Natural killer cell (primary cell): ENCODE measurements at regions not wholly inside any gene's neighbourhood (a gene's known extent, or its start where the extent isn't known, plus 50 kb on each side); places are given as distances from the start of the nearest gene placed in this dataset.

Experiments used
- ATAC-seq, 3 donors: fragments of 150-1000 bp in 2 of 3; fragments of 200-7000 bp in 1 of 3; cut with Tn5 transposase; 1 replicate in 1 of 3; 2 replicates in 2 of 3; pipeline ENCODE4 v1.10.0; 2021; ENCODE audit warnings: mild to moderate bottlenecking in 2 of 3, moderate library complexity in 2 of 3
- DNase-seq, 2 donors: peaks; one replicate each; pipeline versions ENCODE4 v3.0.0 to v3.0.0-alpha.2; 2013 to 2021; ENCODE audit warnings: mixed read lengths in 1 of 2
- H3K27ac ChIP-seq: one replicate; pipeline ENCODE4 v1.5.1; 2013; ENCODE audit warnings: mild to moderate bottlenecking, low read length
- H3K27me3 ChIP-seq: one replicate; pipeline ENCODE4 v1.6.1; 2013; ENCODE audit warnings: low read length; ENCODE audit not compliant: control insufficient read depth, insufficient read depth
- H3K36me3 ChIP-seq: one replicate; pipeline ENCODE4 v1.6.1; 2013; ENCODE audit warnings: low read length; ENCODE audit not compliant: control insufficient read depth, insufficient read depth
- H3K4me1 ChIP-seq: one replicate; pipeline ENCODE4 v1.6.1; 2013; ENCODE audit warnings: low read length; ENCODE audit not compliant: control insufficient read depth, insufficient read depth
- H3K4me3 ChIP-seq: one replicate; pipeline ENCODE4 v1.5.1; 2013; ENCODE audit warnings: low read length
- H3K9me3 ChIP-seq: one replicate; pipeline ENCODE4 v1.6.1; 2013; ENCODE audit warnings: low read length; ENCODE audit not compliant: control insufficient read depth, insufficient read depth
- H3K27ac Mint-ChIP-seq, 2 donors: one replicate each; pipeline ENCODE4 v1.8.0; 2022; ENCODE audit warnings: mild to moderate bottlenecking in 2 of 2, mixed read lengths in 2 of 2, moderate library complexity in 1 of 2
- H3K27me3 Mint-ChIP-seq, 2 donors: one replicate each; pipeline ENCODE4 v1.8.0; 2022; ENCODE audit warnings: low read depth in 2 of 2, mixed read lengths in 2 of 2
- H3K36me3 Mint-ChIP-seq: one replicate; pipeline ENCODE4 v1.8.0; 2022; ENCODE audit warnings: mixed read lengths
- H3K4me1 Mint-ChIP-seq, 2 donors: one replicate each; pipeline ENCODE4 v1.8.0; 2022; ENCODE audit warnings: mixed read lengths in 2 of 2
- H3K4me3 Mint-ChIP-seq: one replicate; pipeline ENCODE4 v1.8.0; 2022; ENCODE audit warnings: mild to moderate bottlenecking, moderate library complexity, mixed read lengths
- H3K9me3 Mint-ChIP-seq, 2 donors: one replicate each; pipeline ENCODE4 v1.8.0; 2022; ENCODE audit warnings: mixed read lengths in 2 of 2
- WGBS: methylation state at CpG from one replicate; pipeline ENCODE4 v1.1.7; 2013; ENCODE audit warnings: missing lambda C conversion rate; ENCODE audit not compliant: insufficient coverage; 5-methylcytosine and 5-hydroxymethylcytosine counted together
- intact Hi-C: fragments of 100-400 bp; cut with micrococcal nuclease; formaldehyde crosslinking; loops from one replicate; pipeline ENCODE4 v1.14.2; 2022
- TF ChIP-seq, protein P1 (sequence below): fragments of 200-600 bp; IDR thresholded peaks from one replicate; pipeline ENCODE4 v1.8.0; 2022; ENCODE audit warnings: antibody characterized with exemption

GRCh38 chr3:167067787-167068161 lies 312.3 kb downstream of the ZBBX start:
- peaks cover 5% of the 10 kb centered on the region for H3K9me3 ChIP-seq
- no peaks in the 10 kb centered on the region for H3K36me3 ChIP-seq
- Mint-ChIP-seq H3K4me3 (no peak overlapping the region), H3K27ac (no peak overlapping the region), H3K9me3 (peaks cover 11 to 16% of the 10 kb centered on the region in 2 donors), H3K36me3 (no peaks in the 10 kb centered on the region), H3K27me3 (no peaks in the 10 kb centered on the region), H3K4me1 (no peaks in the 10 kb centered on the region)
- no peak overlapping the region for H3K4me3 ChIP-seq
- intact Hi-C loops, result no loop called here
- no peaks in the 10 kb centered on the region for H3K4me1 ChIP-seq
- H3K27me3 ChIP-seq, result no peaks in the 10 kb centered on the region
- no peak overlapping the region for H3K27ac ChIP-seq
- 86% methylated on average over 2 of the region's 3 CpGs for WGBS
- no peak for DNase-seq
- TF ChIP-seq, protein P1, sequence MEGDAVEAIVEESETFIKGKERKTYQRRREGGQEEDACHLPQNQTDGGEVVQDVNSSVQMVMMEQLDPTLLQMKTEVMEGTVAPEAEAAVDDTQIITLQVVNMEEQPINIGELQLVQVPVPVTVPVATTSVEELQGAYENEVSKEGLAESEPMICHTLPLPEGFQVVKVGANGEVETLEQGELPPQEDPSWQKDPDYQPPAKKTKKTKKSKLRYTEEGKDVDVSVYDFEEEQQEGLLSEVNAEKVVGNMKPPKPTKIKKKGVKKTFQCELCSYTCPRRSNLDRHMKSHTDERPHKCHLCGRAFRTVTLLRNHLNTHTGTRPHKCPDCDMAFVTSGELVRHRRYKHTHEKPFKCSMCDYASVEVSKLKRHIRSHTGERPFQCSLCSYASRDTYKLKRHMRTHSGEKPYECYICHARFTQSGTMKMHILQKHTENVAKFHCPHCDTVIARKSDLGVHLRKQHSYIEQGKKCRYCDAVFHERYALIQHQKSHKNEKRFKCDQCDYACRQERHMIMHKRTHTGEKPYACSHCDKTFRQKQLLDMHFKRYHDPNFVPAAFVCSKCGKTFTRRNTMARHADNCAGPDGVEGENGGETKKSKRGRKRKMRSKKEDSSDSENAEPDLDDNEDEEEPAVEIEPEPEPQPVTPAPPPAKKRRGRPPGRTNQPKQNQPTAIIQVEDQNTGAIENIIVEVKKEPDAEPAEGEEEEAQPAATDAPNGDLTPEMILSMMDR, result no peak
- ATAC-seq, result no peak

DNA sequence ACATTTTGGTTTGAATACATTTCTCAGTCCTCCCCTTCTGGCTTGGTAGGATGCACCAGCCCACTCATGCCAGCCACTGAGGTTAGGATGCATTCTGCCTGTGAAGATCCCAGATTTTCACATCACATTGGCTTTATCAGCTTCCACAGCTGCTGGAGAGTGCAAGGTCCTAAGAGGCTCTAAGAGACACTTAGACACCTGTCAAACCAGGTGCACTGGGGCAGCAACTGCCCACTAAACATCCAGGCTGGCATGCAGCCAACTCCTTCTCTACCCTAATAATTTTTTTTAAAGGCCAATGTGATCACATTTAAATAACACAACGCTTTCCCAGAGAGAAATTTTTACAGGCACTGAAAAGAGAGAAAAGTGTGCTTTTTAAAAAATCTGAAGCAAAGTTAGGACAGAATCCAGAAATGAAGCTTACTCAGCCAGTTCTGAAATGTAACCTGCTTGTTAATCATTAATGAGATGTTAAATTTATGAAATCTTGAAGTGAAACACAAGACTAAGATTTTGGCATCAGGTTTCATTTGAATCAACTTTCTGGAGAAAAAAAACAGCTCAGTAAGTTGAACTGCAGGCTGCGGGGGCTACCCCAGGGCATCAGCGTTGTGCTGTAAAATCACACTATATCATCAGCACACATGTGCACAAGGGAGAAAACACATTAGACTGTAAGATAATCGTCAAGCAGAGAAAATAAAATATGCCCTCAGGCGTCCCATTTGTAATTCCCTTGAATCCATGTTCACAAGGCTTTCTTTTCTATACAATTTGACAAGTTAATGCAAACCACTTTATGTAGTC lies 312.9 kb downstream of the ZBBX start:
- Mint-ChIP-seq H3K27ac (no peak overlapping the region), H3K4me3 (no peak overlapping the region), H3K4me1 (no peaks in the 10 kb centered on the region), H3K9me3 (peaks cover 8 to 13% of the 10 kb centered on the region in 2 donors), H3K27me3 (no peaks in the 10 kb centered on the region), H3K36me3 (no peaks in the 10 kb centered on the region)
- Histone ChIP-seq H3K27me3 (no peaks in the 10 kb centered on the region), H3K27ac (no peak overlapping the region), H3K36me3 (no peaks in the 10 kb centered on the region), H3K4me3 (no peak overlapping the region), H3K9me3 (peaks cover 5% of the 10 kb centered on the region), H3K4me1 (no peaks in the 10 kb centered on the region)
- 71% methylated on average over 5 of the region's 5 CpGs for WGBS
- DNase-seq (no peak), ATAC-seq (no peak)
- TF ChIP-seq, protein P1, result no peak
- intact Hi-C loops, result no loop called here

- Histone ChIP-seq H3K9me3 (no peaks in the 10 kb centered on the region), H3K36me3 (no peaks in the 10 kb centered on the region), H3K27ac (no peak overlapping the region), H3K4me1 (no peaks in the 10 kb centered on the region), H3K27me3 (no peaks in the 10 kb centered on the region), H3K4me3 (no peak overlapping the region)
- TF ChIP-seq, protein P1, result no peak
- Mint-ChIP-seq H3K4me1 (no peaks in the 10 kb centered on the region), H3K4me3 (no peak overlapping the region), H3K36me3 (no peaks in the 10 kb centered on the region), H3K27ac (no peak overlapping the region), H3K9me3 (peaks cover 8 to 10% of the 10 kb centered on the region in 2 donors), H3K27me3 (no peaks in the 10 kb centered on the region)
- intact Hi-C loops, result no loop called here
- DNase-seq (no peak), ATAC-seq (no peak)
- 80% methylated on average over 1 of the region's 1 CpG for WGBS
Measured at GRCh38 chr3:167057581-167057980, 322.5 kb downstream of the ZBBX start.

DNA sequence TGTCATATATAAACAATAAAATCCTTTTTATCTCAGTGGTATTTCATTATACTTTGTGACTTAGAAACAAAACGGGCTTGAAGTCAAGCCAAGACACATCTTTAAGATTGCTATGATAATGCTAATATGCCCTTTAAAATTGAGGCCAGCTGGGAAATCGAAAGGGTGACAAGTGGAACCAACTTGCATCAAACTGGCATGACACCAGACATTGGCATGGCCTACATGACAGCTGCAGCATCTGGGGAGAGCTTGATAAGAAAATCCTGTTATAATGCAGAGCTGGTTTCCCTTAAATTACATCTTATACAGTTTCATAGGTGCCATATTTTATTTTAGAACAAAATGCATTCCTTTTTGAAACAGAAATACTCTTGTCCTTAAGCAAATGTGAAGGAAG lies 325.2 kb downstream of the ZBBX start:
- DNase-seq (no peak), ATAC-seq (no peak)
- Histone ChIP-seq H3K9me3 (no peaks in the 10 kb centered on the region), H3K4me3 (no peak overlapping the region), H3K4me1 (no peaks in the 10 kb centered on the region), H3K27me3 (no peaks in the 10 kb centered on the region), H3K27ac (no peak overlapping the region), H3K36me3 (no peaks in the 10 kb centered on the region)
- TF ChIP-seq, protein P1, result no peak
- Mint-ChIP-seq H3K27me3 (no peaks in the 10 kb centered on the region), H3K9me3 (peaks cover 6 to 9% of the 10 kb centered on the region in 2 donors), H3K36me3 (no peaks in the 10 kb centered on the region), H3K4me1 (no peaks in the 10 kb centered on the region), H3K4me3 (no peak overlapping the region), H3K27ac (no peak overlapping the region)
- intact Hi-C loops, result no loop called here
- WGBS, result 54% methylated on average over 2 of the region's 2 CpGs
